ENCODE measurements at regions not wholly inside any gene's neighbourhood (a gene's known extent, or its start where the extent isn't known, plus 50 kb on each side); places are given as distances from the start of the nearest gene placed in this dataset.

DNA sequence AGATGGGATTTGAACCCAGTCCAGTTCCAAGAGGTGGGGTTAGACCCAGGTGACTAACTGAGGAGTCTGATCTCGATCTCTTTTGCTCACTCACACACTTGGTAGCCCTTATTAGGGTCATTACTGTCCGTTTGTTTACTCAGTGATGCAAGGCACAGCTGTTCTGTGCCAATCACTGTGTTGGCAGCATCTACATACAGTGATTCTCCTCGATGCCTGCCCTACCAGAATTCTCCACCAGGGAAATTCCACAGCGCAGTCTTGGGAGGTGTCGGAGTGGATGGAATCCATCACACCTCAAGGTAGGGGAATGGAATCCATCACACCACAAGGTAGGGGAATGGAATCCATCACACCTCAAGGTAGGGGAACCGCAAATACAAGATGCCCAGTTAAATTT, 279.6 kb downstream of the MAF start:
- Histone ChIP-seq H3K27ac (ENCODE audit: low read depth in 1 of 2, low read length in 2 of 2) (no peak overlapping the region), H3K36me3 (ENCODE audit: control insufficient read depth in 4 of 4, insufficient read depth in 3 of 4, low read depth in 1 of 4, low read length in 3 of 4) (no peaks in the 10 kb centered on the region), H3K9ac (ENCODE audit: low read depth in 1 of 2, low read length in 2 of 2) (no peak overlapping the region), H3K4me3 (ENCODE audit: low read depth in 1 of 3, low read length in 3 of 3) (no peak overlapping the region), H3K27me3 (ENCODE audit: control insufficient read depth in 4 of 4, insufficient read depth in 4 of 4, low read length in 3 of 4) (no peaks in the 10 kb centered on the region), H3K4me1 (ENCODE audit: control insufficient read depth in 4 of 4, insufficient read depth in 4 of 4, low read length in 3 of 4) (no peaks in the 10 kb centered on the region), H3K9me3 (ENCODE audit: control insufficient read depth in 4 of 4, low read length in 3 of 4) (no peaks in the 10 kb centered on the region)
- DNase-seq (ENCODE audit: low spot score) = no peak
- no peak for TF ChIP-seq CTCF (IDR thresholded peaks at IDR 0.05; ENCODE audit: low read depth, low read length, missing input control)
- TF ChIP-seq EGR1 (IDR thresholded peaks at IDR 0.05; ENCODE audit: low read depth in 2 of 2) = no peak
- no peak for TF ChIP-seq GABPA (IDR thresholded peaks at IDR 0.05 in 1 of 2, conservative IDR thresholded peaks at IDR 0.05 in 1 of 2)
- no peak for TF ChIP-seq HNF4G (IDR thresholded peaks at IDR 0.05)
- TF ChIP-seq FOXA2 (IDR thresholded peaks at IDR 0.05) = no peak
- TF ChIP-seq SP1 (IDR thresholded peaks at IDR 0.05) = no peak
- no peak for TF ChIP-seq YY1 (IDR thresholded peaks at IDR 0.05)
- no peak for TF ChIP-seq RXRA (IDR thresholded peaks at IDR 0.05)
- TF ChIP-seq, protein P1, sequence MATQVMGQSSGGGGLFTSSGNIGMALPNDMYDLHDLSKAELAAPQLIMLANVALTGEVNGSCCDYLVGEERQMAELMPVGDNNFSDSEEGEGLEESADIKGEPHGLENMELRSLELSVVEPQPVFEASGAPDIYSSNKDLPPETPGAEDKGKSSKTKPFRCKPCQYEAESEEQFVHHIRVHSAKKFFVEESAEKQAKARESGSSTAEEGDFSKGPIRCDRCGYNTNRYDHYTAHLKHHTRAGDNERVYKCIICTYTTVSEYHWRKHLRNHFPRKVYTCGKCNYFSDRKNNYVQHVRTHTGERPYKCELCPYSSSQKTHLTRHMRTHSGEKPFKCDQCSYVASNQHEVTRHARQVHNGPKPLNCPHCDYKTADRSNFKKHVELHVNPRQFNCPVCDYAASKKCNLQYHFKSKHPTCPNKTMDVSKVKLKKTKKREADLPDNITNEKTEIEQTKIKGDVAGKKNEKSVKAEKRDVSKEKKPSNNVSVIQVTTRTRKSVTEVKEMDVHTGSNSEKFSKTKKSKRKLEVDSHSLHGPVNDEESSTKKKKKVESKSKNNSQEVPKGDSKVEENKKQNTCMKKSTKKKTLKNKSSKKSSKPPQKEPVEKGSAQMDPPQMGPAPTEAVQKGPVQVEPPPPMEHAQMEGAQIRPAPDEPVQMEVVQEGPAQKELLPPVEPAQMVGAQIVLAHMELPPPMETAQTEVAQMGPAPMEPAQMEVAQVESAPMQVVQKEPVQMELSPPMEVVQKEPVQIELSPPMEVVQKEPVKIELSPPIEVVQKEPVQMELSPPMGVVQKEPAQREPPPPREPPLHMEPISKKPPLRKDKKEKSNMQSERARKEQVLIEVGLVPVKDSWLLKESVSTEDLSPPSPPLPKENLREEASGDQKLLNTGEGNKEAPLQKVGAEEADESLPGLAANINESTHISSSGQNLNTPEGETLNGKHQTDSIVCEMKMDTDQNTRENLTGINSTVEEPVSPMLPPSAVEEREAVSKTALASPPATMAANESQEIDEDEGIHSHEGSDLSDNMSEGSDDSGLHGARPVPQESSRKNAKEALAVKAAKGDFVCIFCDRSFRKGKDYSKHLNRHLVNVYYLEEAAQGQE (IDR thresholded peaks at IDR 0.05) = no peak
- TF ChIP-seq, protein P2, sequence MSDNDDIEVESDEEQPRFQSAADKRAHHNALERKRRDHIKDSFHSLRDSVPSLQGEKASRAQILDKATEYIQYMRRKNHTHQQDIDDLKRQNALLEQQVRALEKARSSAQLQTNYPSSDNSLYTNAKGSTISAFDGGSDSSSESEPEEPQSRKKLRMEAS (IDR thresholded peaks at IDR 0.05) = no peak
- TF ChIP-seq RAD21 (IDR thresholded peaks at IDR 0.05) = no peak
- TF ChIP-seq HNF4A (conservative IDR thresholded peaks at IDR 0.05) = no peak
- no peak for TF ChIP-seq NR2F2 (IDR thresholded peaks at IDR 0.05)
- no peak for TF ChIP-seq TAF1 (conservative IDR thresholded peaks at IDR 0.05)
- TF ChIP-seq, protein P3, sequence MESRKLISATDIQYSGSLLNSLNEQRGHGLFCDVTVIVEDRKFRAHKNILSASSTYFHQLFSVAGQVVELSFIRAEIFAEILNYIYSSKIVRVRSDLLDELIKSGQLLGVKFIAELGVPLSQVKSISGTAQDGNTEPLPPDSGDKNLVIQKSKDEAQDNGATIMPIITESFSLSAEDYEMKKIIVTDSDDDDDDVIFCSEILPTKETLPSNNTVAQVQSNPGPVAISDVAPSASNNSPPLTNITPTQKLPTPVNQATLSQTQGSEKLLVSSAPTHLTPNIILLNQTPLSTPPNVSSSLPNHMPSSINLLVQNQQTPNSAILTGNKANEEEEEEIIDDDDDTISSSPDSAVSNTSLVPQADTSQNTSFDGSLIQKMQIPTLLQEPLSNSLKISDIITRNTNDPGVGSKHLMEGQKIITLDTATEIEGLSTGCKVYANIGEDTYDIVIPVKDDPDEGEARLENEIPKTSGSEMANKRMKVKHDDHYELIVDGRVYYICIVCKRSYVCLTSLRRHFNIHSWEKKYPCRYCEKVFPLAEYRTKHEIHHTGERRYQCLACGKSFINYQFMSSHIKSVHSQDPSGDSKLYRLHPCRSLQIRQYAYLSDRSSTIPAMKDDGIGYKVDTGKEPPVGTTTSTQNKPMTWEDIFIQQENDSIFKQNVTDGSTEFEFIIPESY (IDR thresholded peaks at IDR 0.05) = no peak
- 76% methylated on average over 6 of the region's 6 CpGs for WGBS

- Histone ChIP-seq H3K27ac (ENCODE audit: low read depth in 1 of 2, low read length in 2 of 2) (no peak overlapping the region), H3K9me3 (ENCODE audit: control insufficient read depth in 4 of 4, low read length in 3 of 4) (no peaks in the 10 kb centered on the region), H3K4me1 (ENCODE audit: control insufficient read depth in 4 of 4, insufficient read depth in 4 of 4, low read length in 3 of 4) (no peaks in the 10 kb centered on the region), H3K27me3 (ENCODE audit: control insufficient read depth in 4 of 4, insufficient read depth in 4 of 4, low read length in 3 of 4) (no peaks in the 10 kb centered on the region), H3K9ac (ENCODE audit: low read depth in 1 of 2, low read length in 2 of 2) (no peak overlapping the region), H3K36me3 (ENCODE audit: control insufficient read depth in 4 of 4, insufficient read depth in 3 of 4, low read depth in 1 of 4, low read length in 3 of 4) (no peaks in the 10 kb centered on the region), H3K4me3 (ENCODE audit: low read depth in 1 of 3, low read length in 3 of 3) (no peak overlapping the region)
- WGBS = 84% methylated on average over 4 of the region's 4 CpGs
- DNase-seq (ENCODE audit: low spot score) = no peak
- TF ChIP-seq HNF4A (conservative IDR thresholded peaks at IDR 0.05) (no peak), FOXA1 (IDR thresholded peaks at IDR 0.05) (no peak), JUND (IDR thresholded peaks at IDR 0.05) (no peak), RAD21 (IDR thresholded peaks at IDR 0.05) (no peak), SP1 (IDR thresholded peaks at IDR 0.05) (no peak), CTCF (IDR thresholded peaks at IDR 0.05; ENCODE audit: low read depth, low read length, missing input control) (no peak), NR2F2 (IDR thresholded peaks at IDR 0.05) (no peak), EGR1 (IDR thresholded peaks at IDR 0.05; ENCODE audit: low read depth in 2 of 2) (no peak), YY1 (IDR thresholded peaks at IDR 0.05) (no peak), TAF1 (conservative IDR thresholded peaks at IDR 0.05) (no peak), FOXA2 (IDR thresholded peaks at IDR 0.05) (no peak), RXRA (IDR thresholded peaks at IDR 0.05) (no peak)
- TF ChIP-seq, protein P2 (IDR thresholded peaks at IDR 0.05) = no peak
- TF ChIP-seq, protein P3 (IDR thresholded peaks at IDR 0.05) = no peak
- TF ChIP-seq, protein P4, sequence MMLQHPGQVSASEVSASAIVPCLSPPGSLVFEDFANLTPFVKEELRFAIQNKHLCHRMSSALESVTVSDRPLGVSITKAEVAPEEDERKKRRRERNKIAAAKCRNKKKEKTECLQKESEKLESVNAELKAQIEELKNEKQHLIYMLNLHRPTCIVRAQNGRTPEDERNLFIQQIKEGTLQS (IDR thresholded peaks at IDR 0.05) = no peak
These were observed 282.2 kb downstream of the MAF start for GRCh38 chr16:79318143-79318899.
